A673 (cell line): ENCODE measurements at regions not wholly inside any gene's neighbourhood (a gene's known extent, or its start where the extent isn't known, plus 50 kb on each side); places are given as distances from the start of the nearest gene placed in this dataset.

Source experiments
- BruUV-seq: library from RNA; stranded (reverse); fragments of 400-500 nt; replicated peaks from 2 replicates; lab custom pipeline; 2021; lab: Mats Ljungman, UMichigan
- CTCF ChIA-PET: fragments of 300-600 bp; sonication (Branson Sonifier 250); formaldehyde crosslinking; loops from one replicate; lab custom pipeline; 2022; ENCODE audit warnings: antibody characterized with exemption; lab: Charles Lee
- POLR2A ChIA-PET: fragments of 300-600 bp; sonication (Branson Sonifier 250); formaldehyde crosslinking; loops from one replicate; lab custom pipeline; 2022; ENCODE audit warnings: antibody characterized with exemption; ENCODE audit not compliant: low non-redundant PET; lab: Charles Lee
- DNase-seq: peaks from one replicate; pipeline ENCODE4 v3.0.0-alpha.2; 2015; ENCODE audit warnings: low spot score
- H3K27ac ChIP-seq: fragments of 200-600 bp; sonication (generic); 2 replicates; pipeline ENCODE4 v1.5.1; 2016; ENCODE audit warnings: mixed run types, low read depth, mild to moderate bottlenecking, mixed read lengths, antibody characterized with exemption, low read length; ENCODE audit not compliant: poor library complexity, severe bottlenecking
- H3K27me3 ChIP-seq: fragments of 200-600 bp; sonication (generic); replicated peaks from 2 replicates; pipeline ENCODE4 v1.6.1; 2017; ENCODE audit warnings: mixed run types, low read depth, mild to moderate bottlenecking, mixed read lengths, antibody characterized with exemption, low read length; ENCODE audit not compliant: insufficient read depth, poor library complexity
- H3K36me3 ChIP-seq: fragments of 200-600 bp; sonication (generic); 2 replicates; pipeline ENCODE4 v1.6.1; 2016; ENCODE audit warnings: mixed run types, mild to moderate bottlenecking, mixed read lengths, antibody characterized with exemption, low read length; ENCODE audit not compliant: insufficient read depth, poor library complexity, severe bottlenecking
- H3K4me1 ChIP-seq: fragments of 200-600 bp; sonication (generic); 2 replicates; pipeline ENCODE4 v1.6.1; 2017; ENCODE audit warnings: mixed run types, mild to moderate bottlenecking, mixed read lengths, antibody characterized with exemption, low read length; ENCODE audit not compliant: insufficient read depth, poor library complexity, severe bottlenecking
- H3K4me3 ChIP-seq: fragments of 200-600 bp; sonication (generic); 2 replicates; pipeline ENCODE4 v1.5.1; 2016; ENCODE audit warnings: low read depth, mixed run types, mild to moderate bottlenecking, mixed read lengths, low read length; ENCODE audit not compliant: poor library complexity, severe bottlenecking
- H3K9me3 ChIP-seq: fragments of 200-600 bp; sonication (generic); 2 replicates; pipeline ENCODE4 v1.6.1; 2016; ENCODE audit warnings: mixed run types, low read depth, mild to moderate bottlenecking, mixed read lengths, antibody characterized with exemption, low read length; ENCODE audit not compliant: poor library complexity, severe bottlenecking
- CTCF ChIP-seq: fragments of 300-800, 200-600 bp; sonication (generic); conservative IDR thresholded peaks from 2 replicates; pipeline ENCODE4 v1.5.1; 2017; ENCODE audit warnings: low read depth, mild to moderate bottlenecking, antibody characterized with exemption, low read length, moderate library complexity, mixed read lengths
- EZH2 ChIP-seq: fragments of 200-600 bp; sonication (generic); IDR thresholded peaks from 2 replicates; pipeline ENCODE4 v1.6.1; 2017; ENCODE audit warnings: borderline replicate concordance, low read depth, mild to moderate bottlenecking, mixed read lengths, antibody characterized with exemption, low read length; ENCODE audit not compliant: poor library complexity, severe bottlenecking
- intact Hi-C: fragments of 100-400 bp; cut with micrococcal nuclease; formaldehyde crosslinking; loops from one replicate; pipeline ENCODE4 v1.10.0; 2022; ENCODE audit not compliant: unreplicated experiment

GRCh38 chr12:75759196-75759595, 247.8 kb upstream of the KRR1 start:
- H3K4me3 ChIP-seq = no peak overlapping the region
- no peaks in the 10 kb centered on the region for H3K9me3 ChIP-seq
- POLR2A ChIA-PET = no interaction called here
- CTCF ChIA-PET = no interaction called here
- BruUV-seq = no TSS peak
- no peak overlapping the region for H3K27ac ChIP-seq
- TF ChIP-seq EZH2 (no peak), CTCF (no peak)
- no peaks in the 10 kb centered on the region for H3K4me1 ChIP-seq
- intact Hi-C loops = no loop called here
- DNase-seq = no peak
- no peaks in the 10 kb centered on the region for H3K36me3 ChIP-seq
- no peaks in the 10 kb centered on the region for H3K27me3 ChIP-seq

DNA sequence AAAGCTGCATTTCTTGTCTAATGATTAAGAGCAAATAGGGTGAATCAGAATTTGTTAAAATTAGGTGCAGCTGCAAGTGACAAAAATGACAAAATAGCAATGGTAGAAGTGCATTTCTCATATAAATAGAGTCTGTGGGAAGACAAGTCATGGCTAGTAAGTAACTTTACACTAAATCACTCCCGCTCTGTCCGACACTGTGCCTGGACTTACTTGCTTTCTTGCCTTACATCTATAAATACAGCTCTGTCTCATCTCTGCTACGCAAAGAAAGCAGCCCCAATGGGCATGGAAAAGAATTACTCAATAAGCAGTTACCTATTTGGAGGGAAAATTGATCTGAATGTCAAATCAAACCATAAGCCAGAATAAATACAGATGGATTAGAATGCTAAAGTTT, 245.4 kb upstream of the KRR1 start:
- POLR2A ChIA-PET = no interaction called here
- Histone ChIP-seq H3K4me1 (no peaks in the 10 kb centered on the region), H3K27ac (no peak overlapping the region), H3K9me3 (no peaks in the 10 kb centered on the region), H3K36me3 (no peaks in the 10 kb centered on the region), H3K27me3 (no peaks in the 10 kb centered on the region), H3K4me3 (no peak overlapping the region)
- intact Hi-C loops = no loop called here
- DNase-seq = no peak
- no peak for TF ChIP-seq CTCF
- TF ChIP-seq EZH2 = no peak
- CTCF ChIA-PET = no interaction called here
- BruUV-seq = no TSS peak

GRCh38 chr12:75756111-75756510, 244.7 kb upstream of the KRR1 start:
- DNase-seq = no peak
- POLR2A ChIA-PET = no interaction called here
- CTCF ChIA-PET = no interaction called here
- TF ChIP-seq EZH2 = no peak
- no peak for TF ChIP-seq CTCF
- Histone ChIP-seq H3K4me1 (no peaks in the 10 kb centered on the region), H3K4me3 (no peak overlapping the region), H3K27me3 (no peaks in the 10 kb centered on the region), H3K9me3 (no peaks in the 10 kb centered on the region), H3K36me3 (no peaks in the 10 kb centered on the region), H3K27ac (no peak overlapping the region)
- BruUV-seq = no TSS peak
- intact Hi-C loops = no loop called here
